Pancreas (tissue), 10 donors: ENCODE measurements at regions not wholly inside any gene's neighbourhood (a gene's known extent, or its start where the extent isn't known, plus 50 kb on each side); places are given as distances from the start of the nearest gene placed in this dataset.

ENCODE experiments used
- ATAC-seq, 4 donors: fragments of 200-7000 bp; cut with Tn5 transposase; one replicate each; pipeline versions ENCODE4 v1.8.0 to v1.9.1; 2020; ENCODE audit warnings: mild to moderate bottlenecking in 4 of 4, moderate library complexity in 4 of 4
- DNase-seq, 6 donors: peaks; one replicate each; pipeline ENCODE4 v3.0.0-alpha.2; 2020
- FAIRE-seq: peaks from 2 replicates; lab custom pipeline; 2012; peaks lifted over from hg19 to GRCh38; lab: Jason Lieb, UNC
- H3K27ac ChIP-seq, 4 donors: fragments of 200-600 bp; sonication (generic); 1 replicate in 3 of 4; 2 replicates in 1 of 4; pipeline versions ENCODE4 v1.5.0 to v1.8.0; 2020
- H3K27me3 ChIP-seq, 4 donors: fragments of 200-600 bp; one replicate each; pipeline ENCODE4 v1.8.0; 2021
- H3K36me3 ChIP-seq, 3 donors: fragments of 200-600 bp; sonication (generic) in 1 of 3; one replicate each; pipeline versions ENCODE4 v1.5.0 to v1.8.0; 2020 to 2021
- H3K4me1 ChIP-seq, 3 donors: fragments of 200-600 bp; one replicate each; pipeline ENCODE4 v1.8.0; 2021
- H3K4me3 ChIP-seq, 4 donors: fragments of 200-600 bp; sonication (generic) in 2 of 4; one replicate each; pipeline versions ENCODE4 v1.5.0 to v1.8.0; 2020 to 2021
- H3K9me3 ChIP-seq, 4 donors: fragments of 200-600 bp; one replicate each; pipeline ENCODE4 v1.8.0; 2021
- CTCF ChIP-seq, 4 donors: fragments of 200-600 bp; sonication (generic) in 3 of 4; IDR thresholded peaks; one replicate each; pipeline versions ENCODE4 v1.5.0 to v1.8.0; 2021; ENCODE audit warnings: antibody characterized with exemption in 4 of 4
- WGBS, 2 donors: extraction: QIAGEN DNeasy Blood & Tissue Kit; methylation state at CpG; one replicate each; pipeline ENCODE4 v1.1.7; 2013; 5-methylcytosine and 5-hydroxymethylcytosine counted together
- intact Hi-C, 3 donors: fragments of 100-400 bp; cut with DNase I; formaldehyde crosslinking; loops; one replicate each; pipeline versions ENCODE4 v1.11.1 to v1.14.2; 2022
- donor health status: healthy with polysubstance abuse.
- donor health status: DM: no; HTN: no; CAD: no; lungs with moderate emphysema.
- donor health status: DM: no; HTN: no; CAD: no.
- donor health status: control.
- donor health status: control.
- donor health status: Bipolar disorder and iron deficiency.
- donor health status: DM: yes; HTN: yes; CAD: no.
- donor health status: DM: no; HTN: no; CAD: no.
- donor health status: DM: no; HTN: no; CAD: no.
- donor health status: DM: yes; HTN: yes; CAD: no.

GRCh38 chr2:118240276-118240675, 152.0 kb downstream of the INSIG2 start:
- FAIRE-seq (no peak), DNase-seq (no peak)
- H3K9me3 ChIP-seq, result no peaks in the 10 kb centered on the region

GRCh38 chr2:118239284-118239683, 151.0 kb downstream of the INSIG2 start:
- WGBS, 2 donors, result 90 to 96% methylated on average over 5 of the region's 5 CpGs
- intact Hi-C loops, result no loop called here
- H3K4me3 ChIP-seq, result no peak overlapping the region
- no peaks in the 10 kb centered on the region for H3K36me3 ChIP-seq
- H3K4me1 ChIP-seq, result no peaks in the 10 kb centered on the region
- H3K27me3 ChIP-seq, result no peaks in the 10 kb centered on the region
- ATAC-seq (no peak), FAIRE-seq (no peak), DNase-seq (no peak)
- no peak for TF ChIP-seq CTCF (IDR thresholded peaks at IDR 0.05)
- no peak overlapping the region for H3K27ac ChIP-seq
- H3K9me3 ChIP-seq, result no peaks in the 10 kb centered on the region

More at GRCh38 chr2:118240276-118240675, 152.0 kb downstream of the INSIG2 start:
- no peaks in the 10 kb centered on the region for H3K4me1 ChIP-seq
- no peak overlapping the region for H3K27ac ChIP-seq
- 83 to 91% methylated on average over 2 of the region's 2 CpGs for WGBS, 2 donors
- ATAC-seq, result no peak
- H3K4me3 ChIP-seq, result no peak overlapping the region
- H3K27me3 ChIP-seq, result no peaks in the 10 kb centered on the region
- H3K36me3 ChIP-seq, result no peaks in the 10 kb centered on the region
- intact Hi-C loops, result no loop called here
- TF ChIP-seq CTCF (IDR thresholded peaks at IDR 0.05), result no peak

GRCh38 chr2:118237451-118237850, 149.2 kb downstream of the INSIG2 start:
- no peaks in the 10 kb centered on the region for H3K9me3 ChIP-seq
- no peak for ATAC-seq
- no peak for DNase-seq
- H3K4me3 ChIP-seq, result no peak overlapping the region
- intact Hi-C loops, result no loop called here
- no peaks in the 10 kb centered on the region for H3K4me1 ChIP-seq
- H3K27ac ChIP-seq, result no peak overlapping the region
- H3K36me3 ChIP-seq, result no peaks in the 10 kb centered on the region
- no peak for FAIRE-seq
- H3K27me3 ChIP-seq, result no peaks in the 10 kb centered on the region
- TF ChIP-seq CTCF (IDR thresholded peaks at IDR 0.05), result no peak

- no peak for FAIRE-seq
- no peak for TF ChIP-seq CTCF (IDR thresholded peaks at IDR 0.05)
- Histone ChIP-seq H3K9me3 (no peaks in the 10 kb centered on the region), H3K27ac (no peak overlapping the region), H3K27me3 (no peaks in the 10 kb centered on the region), H3K4me3 (no peak overlapping the region), H3K4me1 (no peaks in the 10 kb centered on the region), H3K36me3 (no peaks in the 10 kb centered on the region)
- ATAC-seq, result no peak
- 56 to 66% methylated on average over 9 of the region's 9 CpGs for WGBS, 2 donors
- intact Hi-C loops, result no loop called here
- DNase-seq, result no peak
Observed at GRCh38 chr2:118232796-118233195, 144.5 kb downstream of the INSIG2 start.

- WGBS, 2 donors, result 62 to 69% methylated on average over 3 of the region's 3 CpGs
- DNase-seq, result no peak
- TF ChIP-seq CTCF (IDR thresholded peaks at IDR 0.05), result no peak
- H3K27ac ChIP-seq, result no peak overlapping the region
- H3K9me3 ChIP-seq, result no peaks in the 10 kb centered on the region
- intact Hi-C loops, result no loop called here
- no peak for FAIRE-seq
- no peaks in the 10 kb centered on the region for H3K27me3 ChIP-seq
- no peaks in the 10 kb centered on the region for H3K4me1 ChIP-seq
- no peaks in the 10 kb centered on the region for H3K36me3 ChIP-seq
- H3K4me3 ChIP-seq, result no peak overlapping the region
- no peak for ATAC-seq
Observed at GRCh38 chr2:118232391-118232790, 144.1 kb downstream of the INSIG2 start.
